PC-9 (cell line): ENCODE measurements at regions not wholly inside any gene's neighbourhood (a gene's known extent, or its start where the extent isn't known, plus 50 kb on each side); places are given as distances from the start of the nearest gene placed in this dataset.

Experiments
- BruUV-seq: library from RNA; stranded (reverse); fragments of 400-500 nt; replicated peaks from 2 replicates; lab custom pipeline; 2021; lab: Mats Ljungman, UMichigan
- CTCF ChIA-PET: fragments of 300-600 bp; sonication (Branson Sonifier 250); formaldehyde crosslinking; loops from one replicate; lab custom pipeline; 2022; ENCODE audit warnings: antibody characterized with exemption; lab: Charles Lee
- POLR2A ChIA-PET: fragments of 300-600 bp; sonication (Branson Sonifier 250); formaldehyde crosslinking; loops from one replicate; lab custom pipeline; 2022; ENCODE audit warnings: antibody characterized with exemption; ENCODE audit not compliant: unreplicated experiment; lab: Charles Lee
- DNase-seq, 2 experiments: peaks; one replicate each; pipeline versions ENCODE4 v3.0.0 to v3.0.0-alpha.2; 2015 to 2022; ENCODE audit warnings: mixed read lengths in 1 of 2
- H2AFZ ChIP-seq: fragments of 200-600 bp; sonication (generic); 2 replicates; pipeline ENCODE4 v1.8.1; 2017; ENCODE audit warnings: antibody characterized with exemption
- H3F3A ChIP-seq: fragments of 200-600 bp; sonication (generic); 2 replicates; pipeline ENCODE4 v1.8.1; 2017; ENCODE audit warnings: antibody characterized with exemption, mild to moderate bottlenecking, low read depth; ENCODE audit not compliant: insufficient read depth
- H3K27ac ChIP-seq: fragments of 200-600 bp; sonication (generic); 2 replicates; pipeline ENCODE4 v1.6.1; 2016; ENCODE audit warnings: mixed run types
- H3K27me3 ChIP-seq: fragments of 200-600 bp; sonication (generic); 2 replicates; pipeline ENCODE4 v1.6.1; 2016; ENCODE audit warnings: low read depth, mixed run types; ENCODE audit not compliant: insufficient read depth
- H3K36me3 ChIP-seq: fragments of 200-600 bp; sonication (generic); 2 replicates; pipeline ENCODE4 v1.6.1; 2016; ENCODE audit warnings: low read depth, mixed run types
- H3K4me1 ChIP-seq: fragments of 200-600 bp; sonication (generic); replicated peaks from 2 replicates; pipeline ENCODE4 v1.6.1; 2016; ENCODE audit warnings: mixed run types; ENCODE audit not compliant: insufficient read depth
- H3K4me2 ChIP-seq: fragments of 200-600 bp; sonication (generic); 2 replicates; pipeline ENCODE4 v1.6.1; 2017; ENCODE audit warnings: mixed run types
- H3K4me3 ChIP-seq: fragments of 200-600 bp; sonication (generic); 2 replicates; pipeline ENCODE4 v1.6.1; 2016; ENCODE audit warnings: mixed run types
- H3K79me2 ChIP-seq: fragments of 200-600 bp; sonication (generic); 2 replicates; pipeline ENCODE4 v1.6.1; 2017; ENCODE audit warnings: low read depth, mixed run types
- H3K9me2 ChIP-seq: fragments of 200-600 bp; sonication (generic); 2 replicates; pipeline ENCODE4 v1.8.1; 2017; ENCODE audit warnings: mild to moderate bottlenecking; ENCODE audit not compliant: insufficient read depth
- H3K9me3 ChIP-seq: fragments of 200-600 bp; sonication (generic); 2 replicates; pipeline ENCODE4 v1.8.1; 2016; ENCODE audit warnings: low read depth; ENCODE audit not compliant: insufficient read depth
- H4K20me1 ChIP-seq: fragments of 200-600 bp; sonication (generic); 2 replicates; pipeline ENCODE4 v1.8.1; 2017; ENCODE audit not compliant: insufficient read depth
- EZH2 ChIP-seq: fragments of 200-600 bp; sonication (generic); IDR thresholded peaks from 2 replicates; pipeline ENCODE4 v1.8.0; 2017; ENCODE audit warnings: antibody characterized with exemption, low read depth
- intact Hi-C: fragments of 100-400 bp; cut with micrococcal nuclease; formaldehyde crosslinking; loops from one replicate; pipeline ENCODE4 v1.10.0; 2022; ENCODE audit not compliant: unreplicated experiment
- TF ChIP-seq, protein P1 (sequence below): fragments of 200-600 bp; sonication (generic); conservative IDR thresholded peaks from 2 replicates; pipeline ENCODE4 v1.6.1; 2017; ENCODE audit warnings: mixed run types, antibody characterized with exemption, mild to moderate bottlenecking, moderate library complexity

- no peak overlapping the region for H2AFZ ChIP-seq
- H3K9me2 ChIP-seq = no peaks in the 10 kb centered on the region
- no peaks in the 10 kb centered on the region for H3K9me3 ChIP-seq
- H3K79me2 ChIP-seq = no peaks in the 10 kb centered on the region
- H3F3A ChIP-seq = no peaks in the 10 kb centered on the region
- H4K20me1 ChIP-seq = no peaks in the 10 kb centered on the region
- no peaks in the 10 kb centered on the region for H3K36me3 ChIP-seq
- no peak for TF ChIP-seq EZH2
- TF ChIP-seq, protein P1, sequence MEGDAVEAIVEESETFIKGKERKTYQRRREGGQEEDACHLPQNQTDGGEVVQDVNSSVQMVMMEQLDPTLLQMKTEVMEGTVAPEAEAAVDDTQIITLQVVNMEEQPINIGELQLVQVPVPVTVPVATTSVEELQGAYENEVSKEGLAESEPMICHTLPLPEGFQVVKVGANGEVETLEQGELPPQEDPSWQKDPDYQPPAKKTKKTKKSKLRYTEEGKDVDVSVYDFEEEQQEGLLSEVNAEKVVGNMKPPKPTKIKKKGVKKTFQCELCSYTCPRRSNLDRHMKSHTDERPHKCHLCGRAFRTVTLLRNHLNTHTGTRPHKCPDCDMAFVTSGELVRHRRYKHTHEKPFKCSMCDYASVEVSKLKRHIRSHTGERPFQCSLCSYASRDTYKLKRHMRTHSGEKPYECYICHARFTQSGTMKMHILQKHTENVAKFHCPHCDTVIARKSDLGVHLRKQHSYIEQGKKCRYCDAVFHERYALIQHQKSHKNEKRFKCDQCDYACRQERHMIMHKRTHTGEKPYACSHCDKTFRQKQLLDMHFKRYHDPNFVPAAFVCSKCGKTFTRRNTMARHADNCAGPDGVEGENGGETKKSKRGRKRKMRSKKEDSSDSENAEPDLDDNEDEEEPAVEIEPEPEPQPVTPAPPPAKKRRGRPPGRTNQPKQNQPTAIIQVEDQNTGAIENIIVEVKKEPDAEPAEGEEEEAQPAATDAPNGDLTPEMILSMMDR = no peak
- no peaks in the 10 kb centered on the region for H3K4me1 ChIP-seq
- ChIA-PET POLR2A (no interaction called here), CTCF (no interaction called here)
- intact Hi-C loops = no loop called here
- no peak overlapping the region for H3K27ac ChIP-seq
- BruUV-seq = no TSS peak
- no peak for DNase-seq
- no peaks in the 10 kb centered on the region for H3K27me3 ChIP-seq
- no peak overlapping the region for H3K4me2 ChIP-seq
- no peak overlapping the region for H3K4me3 ChIP-seq
Observed at GRCh38 chr11:79561496-79561895, 120.7 kb upstream of the TENM4 start.

- H3K4me2 ChIP-seq = no peak overlapping the region
- H4K20me1 ChIP-seq = no peaks in the 10 kb centered on the region
- TF ChIP-seq, protein P1 = no peak
- no peak for TF ChIP-seq EZH2
- H3K9me2 ChIP-seq = no peaks in the 10 kb centered on the region
- no peaks in the 10 kb centered on the region for H3K79me2 ChIP-seq
- H3K36me3 ChIP-seq = no peaks in the 10 kb centered on the region
- no peak overlapping the region for H3K4me3 ChIP-seq
- ChIA-PET CTCF (no interaction called here), POLR2A (no interaction called here)
- H3F3A ChIP-seq = no peaks in the 10 kb centered on the region
- BruUV-seq = no TSS peak
- DNase-seq = no peak
- no peaks in the 10 kb centered on the region for H3K4me1 ChIP-seq
- no peak overlapping the region for H3K27ac ChIP-seq
- intact Hi-C loops = no loop called here
- peaks cover 37% of the 10 kb centered on the region for H3K27me3 ChIP-seq
- no peaks in the 10 kb centered on the region for H3K9me3 ChIP-seq
- H2AFZ ChIP-seq = no peak overlapping the region
Observed at GRCh38 chr11:79550809-79551208, 110.0 kb upstream of the TENM4 start.

DNA sequence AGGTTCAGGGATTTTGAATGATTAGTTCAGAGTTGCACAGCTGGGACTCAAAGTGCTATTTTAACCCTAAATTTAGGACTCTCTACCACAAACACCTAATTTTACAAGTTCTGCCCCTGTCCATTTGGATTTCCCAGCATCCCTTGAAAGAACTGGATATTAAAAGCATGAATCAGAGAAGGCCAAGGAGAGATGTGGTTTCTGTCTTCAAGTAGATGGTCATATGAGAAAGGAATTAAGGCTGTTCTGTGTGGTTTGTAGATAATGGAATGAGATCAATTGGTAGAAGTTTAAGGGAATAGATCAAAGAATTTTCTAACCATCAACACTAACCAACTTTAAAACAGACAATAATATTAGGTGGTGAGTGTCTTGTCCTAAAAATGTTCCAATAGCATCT lies 106.4 kb upstream of the TENM4 start:
- intact Hi-C loops = no loop called here
- POLR2A ChIA-PET = no interaction called here

More for the DNA sequence above, 106.4 kb upstream of the TENM4 start:
- CTCF ChIA-PET = no interaction called here
- Histone ChIP-seq H4K20me1 (no peaks in the 10 kb centered on the region), H3K27ac (no peak overlapping the region), H3K9me3 (no peaks in the 10 kb centered on the region), H3K9me2 (no peaks in the 10 kb centered on the region), H3K4me1 (no peaks in the 10 kb centered on the region), H3K4me2 (no peak overlapping the region), H3K36me3 (no peaks in the 10 kb centered on the region), H3K27me3 (peaks cover 51% of the 10 kb centered on the region), H3F3A (no peaks in the 10 kb centered on the region), H3K79me2 (no peaks in the 10 kb centered on the region), H2AFZ (no peak overlapping the region), H3K4me3 (no peak overlapping the region)
- BruUV-seq = no TSS peak
- DNase-seq = no peak
- TF ChIP-seq EZH2 = no peak
- TF ChIP-seq, protein P1 = no peak
